ENCODE measurements at regions not wholly inside any gene's neighbourhood (a gene's known extent, or its start where the extent isn't known, plus 50 kb on each side); places are given as distances from the start of the nearest gene placed in this dataset.
A peak's percentile ranks its signal among the peaks of the same experiment; 100 is the strongest.
"Not testable (repeated sequence)": the region's sequence is repeated elsewhere in the genome, so short reads cannot be mapped to it uniquely, and the experiment has no call there.

GRCh38 chrX:134045372-134045771 lies 60.0 kb upstream of the GPC3 start:
- DNase-seq, result not testable (repeated sequence)

- DNase-seq, result not testable (repeated sequence)
Observed at GRCh38 chrX:134067107-134067506, 81.7 kb upstream of the GPC3 start.

- DNase-seq, result not testable (repeated sequence)
Observed at GRCh38 chrX:134071899-134072298, 86.5 kb upstream of the GPC3 start.

- no peak for DNase-seq
Observed at GRCh38 chrX:134073341-134073740, 87.9 kb upstream of the GPC3 start.

- DNase-seq, result no peak
Observed at GRCh38 chrX:134074151-134074550, 88.8 kb upstream of the GPC3 start.

GRCh38 chrX:134075894-134076718 lies 90.7 kb upstream of the GPC3 start:
- no peak for DNase-seq

- DNase-seq, result no peak
Observed at GRCh38 chrX:134095366-134095765, 110.0 kb upstream of the GPC3 start.

- no peak for DNase-seq
Observed at GRCh38 chrX:134101636-134102035, 116.2 kb upstream of the GPC3 start.

GRCh38 chrX:134115270-134115669 lies 121.7 kb upstream of the CCDC160 start:
- DNase-seq, result no peak

- no peak for DNase-seq
Observed at GRCh38 chrX:134137341-134137740, 99.6 kb upstream of the CCDC160 start.

GRCh38 chrX:134139090-134139489 lies 97.9 kb upstream of the CCDC160 start:
- DNase-seq, result no peak

- DNase-seq, result peak; percentile 24
Observed at GRCh38 chrX:134144231-134144630, 92.8 kb upstream of the CCDC160 start.

GRCh38 chrX:134146493-134146892 lies 90.5 kb upstream of the CCDC160 start:
- DNase-seq, result no peak

- no peak for DNase-seq
Observed at GRCh38 chrX:134148172-134148692, 88.8 kb upstream of the CCDC160 start.

GRCh38 chrX:134158821-134159512 lies 78.0 kb upstream of the CCDC160 start:
- no peak for DNase-seq

GRCh38 chrX:134161162-134161561 lies 75.8 kb upstream of the CCDC160 start:
- no peak for DNase-seq

- no peak for DNase-seq
Observed at GRCh38 chrX:134162032-134162431, 75.0 kb upstream of the CCDC160 start.

- no peak for DNase-seq
Observed at GRCh38 chrX:134163836-134164235, 73.1 kb upstream of the CCDC160 start.

- peak; percentile 27 for DNase-seq
Observed at GRCh38 chrX:134167591-134168203, 69.3 kb upstream of the CCDC160 start.

- DNase-seq, result peak; percentile 15
Observed at GRCh38 chrX:134171661-134172587, 65.1 kb upstream of the CCDC160 start.

- DNase-seq, result peak; percentile 32
Observed at GRCh38 chrX:134172588-134173259, 64.3 kb upstream of the CCDC160 start.

Data from inflammatory macrophage treated with lipopolysaccharide for 4 hours (primary cell).